Gastrocnemius medialis (tissue), 4 donors: ENCODE measurements at regions not wholly inside any gene's neighbourhood (a gene's known extent, or its start where the extent isn't known, plus 50 kb on each side); places are given as distances from the start of the nearest gene placed in this dataset.

Experiments used
- ATAC-seq, 2 donors: fragments of 150-250 bp; one replicate each; pipeline ENCODE4 v1.9.1; 2016
- DNase-seq, 2 donors: peaks; one replicate each; pipeline ENCODE4 v3.0.0-alpha.2; 2019
- H3K27ac ChIP-seq, 4 donors: fragments of 200-600 bp; sonication (generic); 1 replicate in 1 of 4; 2 replicates in 3 of 4; pipeline ENCODE4 v1.5.1; 2016 to 2018; ENCODE audit warnings: mild to moderate bottlenecking in 2 of 4, moderate library complexity in 1 of 4
- H3K27me3 ChIP-seq, 3 donors: fragments of 200-600 bp; sonication (generic) in 2 of 3; 1 replicate in 1 of 3; 2 replicates in 2 of 3; pipeline versions ENCODE4 v1.5.1 to v1.6.0; 2016 to 2019; ENCODE audit warnings: mild to moderate bottlenecking in 1 of 3, moderate library complexity in 1 of 3
- H3K36me3 ChIP-seq, 2 donors: fragments of 200-600 bp; sonication (generic) in 1 of 2; one replicate each; pipeline ENCODE4 v1.5.1; 2017 to 2018
- H3K4me1 ChIP-seq, 2 donors: fragments of 200-600 bp; sonication (generic) in 1 of 2; one replicate each; pipeline ENCODE4 v1.5.1; 2016 to 2017; ENCODE audit warnings: mild to moderate bottlenecking in 2 of 2
- H3K4me3 ChIP-seq, 4 donors: fragments of 200-600 bp; sonication (generic) in 3 of 4; 1 replicate in 1 of 4; 2 replicates in 3 of 4; pipeline ENCODE4 v1.5.1; 2016 to 2019; ENCODE audit warnings: mild to moderate bottlenecking in 2 of 4
- H3K9me3 ChIP-seq, 3 donors: fragments of 200-600 bp; sonication (generic) in 2 of 3; 1 replicate in 1 of 3; 2 replicates in 2 of 3; pipeline ENCODE4 v1.5.1; 2016 to 2019
- CTCF ChIP-seq, 5 experiments: fragments of 450-650 bp in 3 of 5; fragments of 200-600 bp in 2 of 5; sonication (generic) in 2 of 5; IDR thresholded peaks in 4 of 5; conservative IDR thresholded peaks in 1 of 5; 1 replicate in 4 of 5; 2 replicates in 1 of 5; pipeline ENCODE4 v1.5.1; 2016 to 2019; ENCODE audit warnings: antibody characterized with exemption in 5 of 5, mild to moderate bottlenecking in 3 of 5, moderate library complexity in 3 of 5
- POLR2A ChIP-seq, 2 donors: fragments of 450-650 bp; IDR thresholded peaks; one replicate each; pipeline ENCODE4 v1.6.1; 2017; ENCODE audit warnings: antibody characterized with exemption in 2 of 2, mild to moderate bottlenecking in 2 of 2, moderate library complexity in 2 of 2
- in situ Hi-C, 4 donors: fragments of 200-750 bp; cut with MboI; loops; one replicate each; pipeline versions ENCODE4 v1.15.0 to v1.8.0; 2017; ENCODE audit warnings: low sequenced_read_pairs in 4 of 4
- intact Hi-C: fragments of 100-400 bp; cut with DNase I; formaldehyde crosslinking; loops from one replicate; pipeline ENCODE4 v1.15.1; 2023; ENCODE audit warnings: low total_unique reads

GRCh38 chr4:59904331-59904730, 1295.8 kb upstream of the ADGRL3 start:
- no peak overlapping the region for H3K27ac ChIP-seq
- no peak overlapping the region for H3K4me3 ChIP-seq
- ATAC-seq: no peak
- H3K9me3 ChIP-seq: no peaks in the 10 kb centered on the region
- TF ChIP-seq POLR2A (IDR thresholded peaks at IDR 0.05) (no peak), CTCF (IDR thresholded peaks at IDR 0.05 in 4 of 5, conservative IDR thresholded peaks at IDR 0.05 in 1 of 5) (no peak)
- DNase-seq: no peak
- H3K36me3 ChIP-seq: no peaks in the 10 kb centered on the region
- in situ Hi-C loops: no loop called here
- no peaks in the 10 kb centered on the region for H3K4me1 ChIP-seq
- no peaks in the 10 kb centered on the region for H3K27me3 ChIP-seq
- intact Hi-C loops: no loop called here

GRCh38 chr4:59920416-59920815, 1279.7 kb upstream of the ADGRL3 start:
- ATAC-seq: no peak
- Histone ChIP-seq H3K9me3 (no peaks in the 10 kb centered on the region), H3K4me1 (no peaks in the 10 kb centered on the region), H3K27me3 (no peaks in the 10 kb centered on the region), H3K27ac (no peak overlapping the region), H3K4me3 (no peak overlapping the region), H3K36me3 (no peaks in the 10 kb centered on the region)
- in situ Hi-C loops (no loop called here), intact Hi-C loops (no loop called here)
- TF ChIP-seq CTCF (IDR thresholded peaks at IDR 0.05 in 4 of 5, conservative IDR thresholded peaks at IDR 0.05 in 1 of 5): no peak
- no peak for TF ChIP-seq POLR2A (IDR thresholded peaks at IDR 0.05)
- DNase-seq: no peak

- in situ Hi-C loops: no loop called here
- no peak for ATAC-seq
Measured at GRCh38 chr4:59925290-59925689, 1274.8 kb upstream of the ADGRL3 start.

GRCh38 chr4:59936566-59936965, 1263.6 kb upstream of the ADGRL3 start:
- Histone ChIP-seq H3K4me1 (no peaks in the 10 kb centered on the region), H3K36me3 (no peaks in the 10 kb centered on the region), H3K4me3 (no peak overlapping the region), H3K27ac (no peak overlapping the region), H3K9me3 (no peaks in the 10 kb centered on the region), H3K27me3 (no peaks in the 10 kb centered on the region)
- intact Hi-C loops: no loop called here
- TF ChIP-seq POLR2A (IDR thresholded peaks at IDR 0.05): no peak
- TF ChIP-seq CTCF (IDR thresholded peaks at IDR 0.05 in 4 of 5, conservative IDR thresholded peaks at IDR 0.05 in 1 of 5): no peak
- DNase-seq: no peak
- ATAC-seq: no peak
- in situ Hi-C loops: no loop called here

More at GRCh38 chr4:59925290-59925689, 1274.8 kb upstream of the ADGRL3 start:
- H3K27me3 ChIP-seq: no peaks in the 10 kb centered on the region
- intact Hi-C loops: no loop called here
- H3K4me3 ChIP-seq: no peak overlapping the region
- no peaks in the 10 kb centered on the region for H3K36me3 ChIP-seq
- no peaks in the 10 kb centered on the region for H3K4me1 ChIP-seq
- DNase-seq: no peak
- no peaks in the 10 kb centered on the region for H3K9me3 ChIP-seq
- no peak overlapping the region for H3K27ac ChIP-seq
- TF ChIP-seq CTCF (IDR thresholded peaks at IDR 0.05 in 4 of 5, conservative IDR thresholded peaks at IDR 0.05 in 1 of 5): no peak
- TF ChIP-seq POLR2A (IDR thresholded peaks at IDR 0.05): no peak

GRCh38 chr4:59938166-59938565, 1262.0 kb upstream of the ADGRL3 start:
- Histone ChIP-seq H3K27ac (no peak overlapping the region), H3K9me3 (no peaks in the 10 kb centered on the region), H3K27me3 (no peaks in the 10 kb centered on the region), H3K4me1 (no peaks in the 10 kb centered on the region), H3K36me3 (no peaks in the 10 kb centered on the region), H3K4me3 (no peak overlapping the region)
- ATAC-seq (no peak), DNase-seq (no peak)
- TF ChIP-seq POLR2A (IDR thresholded peaks at IDR 0.05): no peak
- no peak for TF ChIP-seq CTCF (IDR thresholded peaks at IDR 0.05 in 4 of 5, conservative IDR thresholded peaks at IDR 0.05 in 1 of 5)
- intact Hi-C loops (no loop called here), in situ Hi-C loops (no loop called here)
